Neural progenitor cell (in vitro differentiated cells): ENCODE measurements at regions not wholly inside any gene's neighbourhood (a gene's known extent, or its start where the extent isn't known, plus 50 kb on each side); places are given as distances from the start of the nearest gene placed in this dataset.

Source experiments
- DNase-seq: peaks from one replicate; pipeline ENCODE4 v3.0.0-alpha.2; 2016; ENCODE audit warnings: low spot score
- H2AFZ ChIP-seq: fragments of 200-600 bp; sonication (generic); replicated peaks from 2 replicates; pipeline ENCODE4 v1.6.1; 2016; ENCODE audit warnings: antibody characterized with exemption
- H3F3A ChIP-seq: fragments of 200-600 bp; sonication (generic); 2 replicates; pipeline ENCODE4 v1.6.1; 2016; ENCODE audit warnings: antibody characterized with exemption, low read depth
- H3K27ac ChIP-seq: fragments of 200-600 bp; sonication (generic); 2 replicates; pipeline ENCODE4 v1.5.1; 2016; ENCODE audit warnings: mild to moderate bottlenecking
- H3K27me3 ChIP-seq: fragments of 200-600 bp; sonication (generic); 2 replicates; pipeline ENCODE4 v1.6.1; 2016; ENCODE audit warnings: mild to moderate bottlenecking, moderate library complexity
- H3K36me3 ChIP-seq: fragments of 200-600 bp; sonication (generic); 2 replicates; pipeline ENCODE4 v1.5.1; 2016
- H3K4me1 ChIP-seq: fragments of 200-600 bp; sonication (generic); 2 replicates; pipeline ENCODE4 v1.6.1; 2016; ENCODE audit warnings: mixed run types
- H3K4me2 ChIP-seq: fragments of 200-600 bp; sonication (generic); 2 replicates; pipeline ENCODE4 v1.6.1; 2016
- H3K4me3 ChIP-seq: fragments of 200-600 bp; sonication (generic); 2 replicates; pipeline ENCODE4 v1.5.1; 2016
- H3K79me2 ChIP-seq: fragments of 200-600 bp; sonication (generic); 2 replicates; pipeline ENCODE4 v1.6.1; 2016; ENCODE audit warnings: low read depth
- H3K9ac ChIP-seq: fragments of 200-600 bp; sonication (generic); 2 replicates; pipeline ENCODE4 v1.6.1; 2016
- H3K9me3 ChIP-seq: fragments of 200-600 bp; sonication (generic); 2 replicates; pipeline ENCODE4 v1.5.1; 2016; ENCODE audit warnings: low read depth
- H4K20me1 ChIP-seq: fragments of 200-600 bp; sonication (generic); 2 replicates; pipeline ENCODE4 v1.6.1; 2016; ENCODE audit warnings: low read depth
- H3K27ac Mint-ChIP-seq: 3 replicates; pipeline ENCODE4 v1.8.0; 2021; ENCODE audit warnings: mixed read lengths
- H3K27me3 Mint-ChIP-seq: 2 replicates; pipeline ENCODE4 v1.8.0; 2022; ENCODE audit warnings: low read depth, mild to moderate bottlenecking, inconsistent platforms, moderate library complexity, mixed read lengths; ENCODE audit not compliant: insufficient read depth
- H3K36me3 Mint-ChIP-seq: 3 replicates; pipeline ENCODE4 v1.8.0; 2021; ENCODE audit warnings: mixed read lengths
- H3K4me1 Mint-ChIP-seq: 3 replicates; pipeline ENCODE4 v1.8.0; 2021; ENCODE audit warnings: mixed read lengths
- H3K4me3 Mint-ChIP-seq: 3 replicates; pipeline ENCODE4 v1.8.0; 2021; ENCODE audit warnings: mild to moderate bottlenecking, moderate library complexity, mixed read lengths
- H3K9me3 Mint-ChIP-seq: 3 replicates; pipeline ENCODE4 v1.8.0; 2020; ENCODE audit warnings: mixed read lengths
- EZH2 ChIP-seq: fragments of 200-600 bp; sonication (generic); IDR thresholded peaks from 2 replicates; pipeline ENCODE4 v1.6.1; 2017; ENCODE audit warnings: antibody characterized with exemption, mild to moderate bottlenecking, moderate library complexity
- EZH2phosphoT487 ChIP-seq: fragments of 200-600 bp; sonication (generic); IDR thresholded peaks from 2 replicates; pipeline ENCODE4 v1.6.1; 2017; ENCODE audit warnings: antibody characterized with exemption
- TF ChIP-seq, protein P1 (sequence below): fragments of 200-600 bp; sonication (generic); IDR thresholded peaks from 2 replicates; pipeline ENCODE4 v1.5.1; 2017; ENCODE audit warnings: antibody characterized with exemption, mild to moderate bottlenecking

DNA sequence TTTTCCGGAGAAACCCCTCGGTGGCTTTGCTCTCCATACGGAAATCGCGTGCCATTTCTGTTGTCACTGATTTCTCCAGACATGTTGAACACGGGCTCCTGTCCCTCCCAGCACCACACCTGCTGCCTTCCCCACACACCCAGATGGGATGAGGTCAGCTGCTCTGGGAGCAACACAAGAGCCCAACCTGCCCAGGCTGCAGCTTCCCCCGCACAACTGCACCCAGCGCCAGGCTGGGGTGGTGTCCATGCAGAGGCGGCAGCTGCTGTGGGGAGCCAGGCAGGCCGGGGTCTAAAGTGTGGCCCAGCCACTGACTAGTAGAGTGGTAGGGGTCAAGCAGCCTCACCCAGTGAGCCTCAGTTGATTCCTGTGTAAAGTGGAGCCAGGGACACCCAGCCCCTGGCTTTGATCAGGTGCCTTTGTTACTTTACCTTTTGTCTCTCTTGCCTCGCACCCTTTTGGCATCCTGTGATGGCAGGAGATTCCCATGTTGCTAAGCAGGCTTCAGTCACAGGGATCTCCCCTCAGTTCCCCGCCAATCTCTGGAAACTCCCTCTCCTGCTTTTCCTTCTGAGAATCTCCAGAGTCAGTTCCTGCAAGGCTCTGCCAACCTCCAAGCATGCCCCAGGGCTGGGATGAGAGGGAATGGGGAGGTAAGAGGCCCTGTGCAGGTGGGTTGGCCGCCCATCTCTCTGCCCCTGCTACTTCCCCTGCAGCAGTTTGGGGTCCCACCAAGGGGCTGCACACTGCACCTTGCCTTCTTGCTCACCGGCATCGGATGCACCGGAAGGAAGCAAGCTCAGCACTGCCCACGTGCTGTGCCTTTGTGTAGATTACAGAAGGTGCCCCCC, 91.8 kb upstream of the ALDH1A3 start:
- TF ChIP-seq, protein P1, sequence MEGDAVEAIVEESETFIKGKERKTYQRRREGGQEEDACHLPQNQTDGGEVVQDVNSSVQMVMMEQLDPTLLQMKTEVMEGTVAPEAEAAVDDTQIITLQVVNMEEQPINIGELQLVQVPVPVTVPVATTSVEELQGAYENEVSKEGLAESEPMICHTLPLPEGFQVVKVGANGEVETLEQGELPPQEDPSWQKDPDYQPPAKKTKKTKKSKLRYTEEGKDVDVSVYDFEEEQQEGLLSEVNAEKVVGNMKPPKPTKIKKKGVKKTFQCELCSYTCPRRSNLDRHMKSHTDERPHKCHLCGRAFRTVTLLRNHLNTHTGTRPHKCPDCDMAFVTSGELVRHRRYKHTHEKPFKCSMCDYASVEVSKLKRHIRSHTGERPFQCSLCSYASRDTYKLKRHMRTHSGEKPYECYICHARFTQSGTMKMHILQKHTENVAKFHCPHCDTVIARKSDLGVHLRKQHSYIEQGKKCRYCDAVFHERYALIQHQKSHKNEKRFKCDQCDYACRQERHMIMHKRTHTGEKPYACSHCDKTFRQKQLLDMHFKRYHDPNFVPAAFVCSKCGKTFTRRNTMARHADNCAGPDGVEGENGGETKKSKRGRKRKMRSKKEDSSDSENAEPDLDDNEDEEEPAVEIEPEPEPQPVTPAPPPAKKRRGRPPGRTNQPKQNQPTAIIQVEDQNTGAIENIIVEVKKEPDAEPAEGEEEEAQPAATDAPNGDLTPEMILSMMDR = no peak
- TF ChIP-seq EZH2phosphoT487 (no peak), EZH2 (no peak)
- Mint-ChIP-seq H3K4me1 (no peaks in the 10 kb centered on the region), H3K27ac (no peak overlapping the region)

DNA sequence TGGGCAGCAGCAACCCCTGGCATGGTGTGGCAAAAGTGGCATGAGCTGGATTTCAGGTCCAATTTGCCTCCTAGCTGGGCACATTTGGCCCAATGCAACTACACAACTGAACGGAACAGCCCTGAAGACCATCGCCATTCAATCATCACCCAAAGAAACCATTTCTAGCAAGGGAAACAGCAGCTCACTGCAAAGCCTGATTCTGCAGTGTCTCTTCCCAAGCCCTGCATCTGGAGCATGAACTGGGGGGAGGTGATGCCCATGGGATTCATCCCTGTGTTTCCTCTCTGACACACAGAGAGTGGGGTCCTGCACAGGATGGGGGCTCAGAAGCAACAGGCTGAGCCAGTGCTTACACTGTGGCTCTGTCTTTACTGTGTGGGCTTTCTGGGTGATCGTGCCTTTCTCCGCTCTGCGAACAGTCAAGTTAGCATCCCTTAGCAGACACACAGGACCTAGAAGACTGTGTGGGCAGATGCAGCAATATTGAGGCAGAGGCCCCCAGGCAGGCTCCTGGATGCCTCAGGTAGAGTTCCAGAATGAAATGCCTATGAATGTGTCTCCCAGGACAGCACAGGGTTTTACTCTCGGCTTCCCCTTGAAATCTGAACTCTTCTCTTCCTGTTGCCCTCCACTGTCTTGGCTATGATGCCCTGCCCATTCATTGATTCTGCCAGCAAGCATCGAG, 91.1 kb upstream of the ALDH1A3 start:
- DNase-seq = no peak
- H3K4me1 ChIP-seq = no peaks in the 10 kb centered on the region
- no peaks in the 10 kb centered on the region for H3K36me3 ChIP-seq
- H3K4me1 Mint-ChIP-seq = no peaks in the 10 kb centered on the region
- H3K4me3 ChIP-seq = no peak overlapping the region
- H3F3A ChIP-seq = no peaks in the 10 kb centered on the region
- H2AFZ ChIP-seq = no peak overlapping the region
- H3K9ac ChIP-seq = no peak overlapping the region
- no peaks in the 10 kb centered on the region for H4K20me1 ChIP-seq
- H3K27me3 ChIP-seq = no peaks in the 10 kb centered on the region
- no peak overlapping the region for H3K4me2 ChIP-seq
- TF ChIP-seq EZH2 = no peak
- no peak for TF ChIP-seq EZH2phosphoT487
- TF ChIP-seq, protein P1 = no peak
- no peak overlapping the region for H3K27ac ChIP-seq
- H3K79me2 ChIP-seq = no peaks in the 10 kb centered on the region
- H3K36me3 Mint-ChIP-seq = no peaks in the 10 kb centered on the region
- H3K9me3 Mint-ChIP-seq = no peaks in the 10 kb centered on the region
- H3K27me3 Mint-ChIP-seq = no peaks in the 10 kb centered on the region
- no peak overlapping the region for H3K4me3 Mint-ChIP-seq
- H3K9me3 ChIP-seq = no peaks in the 10 kb centered on the region
- H3K27ac Mint-ChIP-seq = no peak overlapping the region

More for the DNA sequence above, 91.8 kb upstream of the ALDH1A3 start:
- no peak overlapping the region for H3K27ac ChIP-seq
- H4K20me1 ChIP-seq = no peaks in the 10 kb centered on the region
- Mint-ChIP-seq H3K9me3 (no peaks in the 10 kb centered on the region), H3K27me3 (peaks cover 2% of the 10 kb centered on the region), H3K36me3 (no peaks in the 10 kb centered on the region), H3K4me3 (no peak overlapping the region)
- no peak overlapping the region for H3K4me2 ChIP-seq
- H3K4me1 ChIP-seq = no peaks in the 10 kb centered on the region
- H3K27me3 ChIP-seq = no peaks in the 10 kb centered on the region
- no peaks in the 10 kb centered on the region for H3K79me2 ChIP-seq
- H3K9me3 ChIP-seq = no peaks in the 10 kb centered on the region
- no peak for DNase-seq
- no peak overlapping the region for H2AFZ ChIP-seq
- H3K36me3 ChIP-seq = no peaks in the 10 kb centered on the region
- no peak overlapping the region for H3K4me3 ChIP-seq
- H3F3A ChIP-seq = no peaks in the 10 kb centered on the region
- H3K9ac ChIP-seq = no peak overlapping the region

- Histone ChIP-seq H3K27ac (no peak overlapping the region), H3K4me1 (no peaks in the 10 kb centered on the region), H3F3A (no peaks in the 10 kb centered on the region), H3K9ac (no peak overlapping the region), H3K27me3 (no peaks in the 10 kb centered on the region), H3K9me3 (no peaks in the 10 kb centered on the region), H4K20me1 (no peaks in the 10 kb centered on the region), H3K36me3 (no peaks in the 10 kb centered on the region), H3K4me2 (no peak overlapping the region), H3K79me2 (no peaks in the 10 kb centered on the region), H2AFZ (no peak overlapping the region), H3K4me3 (no peak overlapping the region)
- H3K27me3 Mint-ChIP-seq = peaks cover 5% of the 10 kb centered on the region
- H3K4me3 Mint-ChIP-seq = no peak overlapping the region
- no peaks in the 10 kb centered on the region for H3K4me1 Mint-ChIP-seq
- H3K27ac Mint-ChIP-seq = no peak overlapping the region
- no peaks in the 10 kb centered on the region for H3K36me3 Mint-ChIP-seq
- H3K9me3 Mint-ChIP-seq = peaks cover 2% of the 10 kb centered on the region
- DNase-seq = no peak
- TF ChIP-seq, protein P1 = no peak
- TF ChIP-seq EZH2 = no peak
- no peak for TF ChIP-seq EZH2phosphoT487
Measured at GRCh38 chr15:100790786-100791265, 88.8 kb upstream of the ALDH1A3 start.
